GM23338 (cell line): ENCODE measurements at regions not wholly inside any gene's neighbourhood (a gene's known extent, or its start where the extent isn't known, plus 50 kb on each side); places are given as distances from the start of the nearest gene placed in this dataset.
"Not testable (repeated sequence)": the region's sequence is repeated elsewhere in the genome, so short reads cannot be mapped to it uniquely, and the experiment has no call there.

Experiments
- ATAC-seq: fragments of 200-7000 bp; cut with Tn5 transposase; 3 replicates; pipeline ENCODE4 v1.9.1; 2020
- DNase-seq: peaks from one replicate; pipeline ENCODE4 v3.0.0-alpha.2; 2015; ENCODE audit warnings: low spot score
- H2AFZ ChIP-seq: fragments of 200-600 bp; sonication (generic); 2 replicates; pipeline ENCODE4 v1.8.0; 2016; ENCODE audit warnings: antibody characterized with exemption, mild to moderate bottlenecking, moderate library complexity
- H3F3A ChIP-seq: fragments of 200-600 bp; sonication (generic); replicated peaks from 2 replicates; pipeline ENCODE4 v1.8.0; 2017; ENCODE audit warnings: antibody characterized with exemption, mixed run types, low read depth
- H3K27ac ChIP-seq: fragments of 200-600 bp; sonication (generic); 2 replicates; pipeline ENCODE4 v1.6.1; 2016; ENCODE audit warnings: low read depth
- H3K27me3 ChIP-seq: fragments of 200-600 bp; sonication (generic); 2 replicates; pipeline ENCODE4 v1.8.0; 2016; ENCODE audit warnings: mild to moderate bottlenecking, mixed run types, moderate library complexity; ENCODE audit not compliant: insufficient read depth
- H3K36me3 ChIP-seq: fragments of 200-600 bp; sonication (generic); 2 replicates; pipeline ENCODE4 v1.8.0; 2016; ENCODE audit warnings: mild to moderate bottlenecking; ENCODE audit not compliant: insufficient read depth
- H3K4me1 ChIP-seq: fragments of 200-600 bp; sonication (generic); 2 replicates; pipeline ENCODE4 v1.8.0; 2016; ENCODE audit warnings: mild to moderate bottlenecking, moderate library complexity; ENCODE audit not compliant: insufficient read depth
- H3K4me2 ChIP-seq: fragments of 200-600 bp; sonication (generic); 2 replicates; pipeline ENCODE4 v1.7.1; 2017; ENCODE audit warnings: mixed run types
- H3K4me3 ChIP-seq: fragments of 200-600 bp; sonication (generic); 2 replicates; pipeline ENCODE4 v1.6.1; 2016; ENCODE audit warnings: mixed run types
- H3K79me2 ChIP-seq: fragments of 200-600 bp; sonication (generic); replicated peaks from 2 replicates; pipeline ENCODE4 v1.8.0; 2017; ENCODE audit warnings: mild to moderate bottlenecking; ENCODE audit not compliant: insufficient read depth
- H3K9me2 ChIP-seq: fragments of 200-600 bp; sonication (generic); 2 replicates; pipeline ENCODE4 v1.8.0; 2017; ENCODE audit not compliant: insufficient read depth
- H4K20me1 ChIP-seq: fragments of 200-600 bp; sonication (generic); replicated peaks from 2 replicates; pipeline ENCODE4 v1.8.0; 2017; ENCODE audit warnings: mild to moderate bottlenecking; ENCODE audit not compliant: insufficient read depth
- H3K27ac Mint-ChIP-seq: 2 replicates; pipeline ENCODE4 v1.8.0; 2020; ENCODE audit warnings: inconsistent platforms, mild to moderate bottlenecking, moderate library complexity, mixed read lengths
- H3K27me3 Mint-ChIP-seq: 3 replicates; pipeline ENCODE4 v1.8.0; 2022; ENCODE audit warnings: low read depth, mild to moderate bottlenecking, moderate library complexity, mixed read lengths, inconsistent platforms; ENCODE audit not compliant: insufficient read depth, poor library complexity
- H3K36me3 Mint-ChIP-seq: 3 replicates; pipeline ENCODE4 v1.8.0; 2021; ENCODE audit warnings: low read depth, mild to moderate bottlenecking, inconsistent platforms, moderate library complexity, mixed read lengths
- H3K4me1 Mint-ChIP-seq: 3 replicates; pipeline ENCODE4 v1.8.0; 2020; ENCODE audit warnings: mild to moderate bottlenecking, inconsistent platforms, mixed read lengths
- H3K4me3 Mint-ChIP-seq: 3 replicates; pipeline ENCODE4 v1.8.0; 2021; ENCODE audit warnings: moderate library complexity, mild to moderate bottlenecking, inconsistent platforms, mixed read lengths
- H3K9me3 Mint-ChIP-seq: 3 replicates; pipeline ENCODE4 v1.8.0; 2020; ENCODE audit warnings: moderate library complexity, mild to moderate bottlenecking, inconsistent platforms, mixed read lengths
- CREB1 ChIP-seq: fragments of 250-450 bp; sonication (Bioruptor Pico); IDR thresholded peaks from 2 replicates; pipeline ENCODE4 v1.5.0; 2020; ENCODE audit warnings: low read depth, mild to moderate bottlenecking, moderate library complexity
- EZH2 ChIP-seq: fragments of 200-600 bp; sonication (generic); IDR thresholded peaks from one replicate; pipeline ENCODE4 v1.8.0; 2017; ENCODE audit warnings: antibody characterized with exemption, mild to moderate bottlenecking, low read depth; ENCODE audit not compliant: unreplicated experiment
- EZH2phosphoT487 ChIP-seq: fragments of 200-600 bp; sonication (generic); IDR thresholded peaks from one replicate; pipeline ENCODE4 v1.8.1; 2018; ENCODE audit warnings: antibody characterized with exemption; ENCODE audit not compliant: unreplicated experiment
- JUNB ChIP-seq: IDR thresholded peaks from one replicate; pipeline ENCODE4 v1.6.1; 2016; ENCODE audit warnings: antibody characterized with exemption; ENCODE audit not compliant: unreplicated experiment
- NANOG ChIP-seq: IDR thresholded peaks from 2 replicates; pipeline ENCODE4 v1.6.1; 2016; ENCODE audit warnings: antibody characterized with exemption, borderline replicate concordance
- POLR2AphosphoS5 ChIP-seq: IDR thresholded peaks from 2 replicates; pipeline ENCODE4 v1.6.1; 2016; ENCODE audit warnings: antibody characterized with exemption, low read depth
- STAT1 ChIP-seq: IDR thresholded peaks from one replicate; pipeline ENCODE4 v1.6.1; 2016; ENCODE audit warnings: antibody characterized with exemption; ENCODE audit not compliant: unreplicated experiment
- ZNF331 ChIP-seq: fragments of 250-450 bp; sonication (Bioruptor Pico); IDR thresholded peaks from 2 replicates; pipeline ENCODE4 v1.5.0; 2020; ENCODE audit warnings: low read depth, mild to moderate bottlenecking, moderate library complexity
- TF ChIP-seq, protein P1 (sequence below): IDR thresholded peaks from 2 replicates; pipeline ENCODE4 v1.6.1; 2016; ENCODE audit warnings: antibody characterized with exemption
- TF ChIP-seq, protein P2 (sequence below), 2 experiments: fragments of 200-600 bp in 1 of 2; sonication (generic) in 1 of 2; conservative IDR thresholded peaks; 2 replicates each; pipeline versions ENCODE4 v1.5.1 to v1.6.1; 2016 to 2017; ENCODE audit warnings: antibody characterized with exemption in 2 of 2, low read depth in 2 of 2, mild to moderate bottlenecking in 2 of 2, moderate library complexity in 1 of 2
- TF ChIP-seq, protein P3 (sequence below): IDR thresholded peaks from one replicate; pipeline ENCODE4 v1.6.1; 2018; ENCODE audit warnings: antibody characterized with exemption; ENCODE audit not compliant: unreplicated experiment

DNA sequence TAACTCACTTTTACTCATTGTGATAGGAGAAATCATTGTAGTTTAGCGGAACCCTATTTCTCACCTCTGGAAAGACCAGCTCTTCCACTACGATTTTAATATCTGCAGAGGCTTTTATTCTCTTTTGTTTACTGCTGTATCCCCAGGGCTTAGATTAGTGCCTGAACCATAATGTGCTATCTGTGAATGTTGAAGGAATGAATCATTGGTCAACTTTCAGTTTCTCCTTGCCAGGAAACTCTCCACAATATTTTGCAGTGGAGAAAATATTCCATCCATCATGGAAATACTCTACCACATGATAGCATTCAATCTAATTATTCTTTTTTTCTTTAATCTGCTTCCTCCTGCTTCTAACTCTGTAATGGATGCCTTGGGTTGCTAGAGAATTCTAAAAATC, 263.5 kb upstream of the PTPRD start (continued):
- TF ChIP-seq, protein P1, sequence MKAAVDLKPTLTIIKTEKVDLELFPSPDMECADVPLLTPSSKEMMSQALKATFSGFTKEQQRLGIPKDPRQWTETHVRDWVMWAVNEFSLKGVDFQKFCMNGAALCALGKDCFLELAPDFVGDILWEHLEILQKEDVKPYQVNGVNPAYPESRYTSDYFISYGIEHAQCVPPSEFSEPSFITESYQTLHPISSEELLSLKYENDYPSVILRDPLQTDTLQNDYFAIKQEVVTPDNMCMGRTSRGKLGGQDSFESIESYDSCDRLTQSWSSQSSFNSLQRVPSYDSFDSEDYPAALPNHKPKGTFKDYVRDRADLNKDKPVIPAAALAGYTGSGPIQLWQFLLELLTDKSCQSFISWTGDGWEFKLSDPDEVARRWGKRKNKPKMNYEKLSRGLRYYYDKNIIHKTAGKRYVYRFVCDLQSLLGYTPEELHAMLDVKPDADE = no peak
- no peak for TF ChIP-seq EZH2
- no peak for TF ChIP-seq POLR2AphosphoS5
- TF ChIP-seq STAT1 = no peak
- no peak for TF ChIP-seq JUNB
- TF ChIP-seq EZH2phosphoT487 = no peak

DNA sequence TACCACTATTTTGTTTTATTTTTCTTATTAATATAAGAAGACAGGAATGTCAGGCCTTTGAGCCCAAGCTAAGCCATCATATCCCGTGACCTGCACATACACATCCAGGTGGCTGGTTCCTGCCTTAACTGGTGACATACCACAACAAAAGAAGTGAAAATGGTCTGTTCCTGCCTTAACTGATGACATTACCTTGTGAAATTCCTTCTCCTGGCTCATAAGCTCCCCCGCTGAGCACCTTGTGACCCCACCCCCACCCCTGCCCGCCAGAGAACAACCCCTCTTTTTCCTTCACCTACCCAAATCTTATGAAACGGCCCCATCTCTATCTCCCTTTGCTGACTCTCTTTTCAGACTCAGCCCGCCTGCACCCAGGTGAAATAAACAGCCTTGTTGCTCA, 277.5 kb upstream of the PTPRD start:
- not testable (repeated sequence) for H3F3A ChIP-seq, H3K9me2 ChIP-seq, H4K20me1 ChIP-seq, ATAC-seq, H2AFZ ChIP-seq, H3K36me3 ChIP-seq, H3K79me2 ChIP-seq, H3K27ac Mint-ChIP-seq, H3K36me3 Mint-ChIP-seq, H3K4me1 ChIP-seq, H3K4me1 Mint-ChIP-seq, H3K27me3 ChIP-seq, H3K27me3 Mint-ChIP-seq, H3K9me3 Mint-ChIP-seq, H3K4me2 ChIP-seq, H3K27ac ChIP-seq, DNase-seq, H3K4me3 ChIP-seq, H3K4me3 Mint-ChIP-seq

DNA sequence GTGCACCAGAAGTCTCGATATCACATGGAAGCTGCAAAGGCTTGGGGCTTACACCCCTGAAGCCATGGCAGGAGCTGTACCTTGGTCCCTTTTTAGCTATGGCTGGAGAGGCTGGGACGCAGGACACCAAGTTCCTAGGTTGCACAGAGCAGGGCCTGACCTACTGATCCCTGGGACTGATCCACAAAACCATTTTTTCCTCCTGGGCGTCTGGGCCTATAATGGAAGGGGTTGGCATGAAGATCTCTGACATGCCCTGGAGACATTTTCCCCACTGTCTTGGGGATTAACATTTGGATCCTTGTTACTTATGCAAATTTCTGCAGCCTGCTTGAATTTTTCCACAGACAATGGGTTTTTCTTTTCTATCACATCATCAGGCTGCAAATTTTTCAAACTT, 286.7 kb upstream of the PTPRD start:
- ATAC-seq (no peak), DNase-seq (no peak)
- Histone ChIP-seq H3K4me2 (no peak overlapping the region), H3K9me2 (no peaks in the 10 kb centered on the region), H3F3A (no peaks in the 10 kb centered on the region), H3K36me3 (no peaks in the 10 kb centered on the region), H2AFZ (no peak overlapping the region), H3K27ac (no peak overlapping the region), H3K4me1 (0 out of 2 replicates have a peak, but pooled peaks cover 3% of the 10 kb centered on the region), H4K20me1 (no peaks in the 10 kb centered on the region), H3K27me3 (no peaks in the 10 kb centered on the region), H3K79me2 (no peaks in the 10 kb centered on the region), H3K4me3 (no peak overlapping the region)
- Mint-ChIP-seq H3K4me3 (no peak overlapping the region), H3K9me3 (peaks cover 38% of the 10 kb centered on the region), H3K27ac (no peak overlapping the region), H3K27me3 (no peaks in the 10 kb centered on the region), H3K36me3 (peaks cover 25% of the 10 kb centered on the region), H3K4me1 (no peaks in the 10 kb centered on the region)
- TF ChIP-seq, protein P2, sequence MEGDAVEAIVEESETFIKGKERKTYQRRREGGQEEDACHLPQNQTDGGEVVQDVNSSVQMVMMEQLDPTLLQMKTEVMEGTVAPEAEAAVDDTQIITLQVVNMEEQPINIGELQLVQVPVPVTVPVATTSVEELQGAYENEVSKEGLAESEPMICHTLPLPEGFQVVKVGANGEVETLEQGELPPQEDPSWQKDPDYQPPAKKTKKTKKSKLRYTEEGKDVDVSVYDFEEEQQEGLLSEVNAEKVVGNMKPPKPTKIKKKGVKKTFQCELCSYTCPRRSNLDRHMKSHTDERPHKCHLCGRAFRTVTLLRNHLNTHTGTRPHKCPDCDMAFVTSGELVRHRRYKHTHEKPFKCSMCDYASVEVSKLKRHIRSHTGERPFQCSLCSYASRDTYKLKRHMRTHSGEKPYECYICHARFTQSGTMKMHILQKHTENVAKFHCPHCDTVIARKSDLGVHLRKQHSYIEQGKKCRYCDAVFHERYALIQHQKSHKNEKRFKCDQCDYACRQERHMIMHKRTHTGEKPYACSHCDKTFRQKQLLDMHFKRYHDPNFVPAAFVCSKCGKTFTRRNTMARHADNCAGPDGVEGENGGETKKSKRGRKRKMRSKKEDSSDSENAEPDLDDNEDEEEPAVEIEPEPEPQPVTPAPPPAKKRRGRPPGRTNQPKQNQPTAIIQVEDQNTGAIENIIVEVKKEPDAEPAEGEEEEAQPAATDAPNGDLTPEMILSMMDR (conservative IDR thresholded peaks at IDR 0.05; ENCODE audit: low read depth in 2 of 2) = no peak
- TF ChIP-seq, protein P3, sequence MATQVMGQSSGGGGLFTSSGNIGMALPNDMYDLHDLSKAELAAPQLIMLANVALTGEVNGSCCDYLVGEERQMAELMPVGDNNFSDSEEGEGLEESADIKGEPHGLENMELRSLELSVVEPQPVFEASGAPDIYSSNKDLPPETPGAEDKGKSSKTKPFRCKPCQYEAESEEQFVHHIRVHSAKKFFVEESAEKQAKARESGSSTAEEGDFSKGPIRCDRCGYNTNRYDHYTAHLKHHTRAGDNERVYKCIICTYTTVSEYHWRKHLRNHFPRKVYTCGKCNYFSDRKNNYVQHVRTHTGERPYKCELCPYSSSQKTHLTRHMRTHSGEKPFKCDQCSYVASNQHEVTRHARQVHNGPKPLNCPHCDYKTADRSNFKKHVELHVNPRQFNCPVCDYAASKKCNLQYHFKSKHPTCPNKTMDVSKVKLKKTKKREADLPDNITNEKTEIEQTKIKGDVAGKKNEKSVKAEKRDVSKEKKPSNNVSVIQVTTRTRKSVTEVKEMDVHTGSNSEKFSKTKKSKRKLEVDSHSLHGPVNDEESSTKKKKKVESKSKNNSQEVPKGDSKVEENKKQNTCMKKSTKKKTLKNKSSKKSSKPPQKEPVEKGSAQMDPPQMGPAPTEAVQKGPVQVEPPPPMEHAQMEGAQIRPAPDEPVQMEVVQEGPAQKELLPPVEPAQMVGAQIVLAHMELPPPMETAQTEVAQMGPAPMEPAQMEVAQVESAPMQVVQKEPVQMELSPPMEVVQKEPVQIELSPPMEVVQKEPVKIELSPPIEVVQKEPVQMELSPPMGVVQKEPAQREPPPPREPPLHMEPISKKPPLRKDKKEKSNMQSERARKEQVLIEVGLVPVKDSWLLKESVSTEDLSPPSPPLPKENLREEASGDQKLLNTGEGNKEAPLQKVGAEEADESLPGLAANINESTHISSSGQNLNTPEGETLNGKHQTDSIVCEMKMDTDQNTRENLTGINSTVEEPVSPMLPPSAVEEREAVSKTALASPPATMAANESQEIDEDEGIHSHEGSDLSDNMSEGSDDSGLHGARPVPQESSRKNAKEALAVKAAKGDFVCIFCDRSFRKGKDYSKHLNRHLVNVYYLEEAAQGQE = no peak
- TF ChIP-seq POLR2AphosphoS5 (no peak), STAT1 (no peak), JUNB (no peak), CREB1 (CRISPR knock-in tag) (no peak), NANOG (no peak), EZH2phosphoT487 (no peak), EZH2 (no peak), ZNF331 (CRISPR knock-in tag) (no peak)
- TF ChIP-seq, protein P1 = no peak
